BJ (cell line): ENCODE measurements at regions not wholly inside any gene's neighbourhood (a gene's known extent, or its start where the extent isn't known, plus 50 kb on each side); places are given as distances from the start of the nearest gene placed in this dataset.

ENCODE experiments used
- CTCF ChIA-PET: fragments of 350-600 bp; formaldehyde crosslinking; extraction: SDS; loops from one replicate; lab custom pipeline; 2021; ENCODE audit warnings: antibody characterized with exemption, inconsistent platforms; lab: Yijun Ruan, JAX
- POLR2A ChIA-PET: fragments of 300-600 bp; sonication (Branson Sonifier 250); formaldehyde crosslinking; extraction: SDS; loops from one replicate; lab custom pipeline; 2021; ENCODE audit warnings: antibody characterized with exemption; lab: Charles Lee
- DNase-seq: peaks from one replicate; pipeline ENCODE4 v3.0.0-alpha.2; 2011; ENCODE audit warnings: low read depth
- H3K27me3 ChIP-seq: 2 replicates; pipeline ENCODE4 v1.6.0; 2011; ENCODE audit warnings: low read length; ENCODE audit not compliant: control insufficient read depth, insufficient read depth
- H3K36me3 ChIP-seq: 2 replicates; pipeline ENCODE4 v1.5.1; 2011; ENCODE audit warnings: low read length; ENCODE audit not compliant: control insufficient read depth, insufficient read depth
- H3K4me3 ChIP-seq: 2 replicates; pipeline ENCODE4 v1.5.1; 2011; ENCODE audit warnings: low read depth, mild to moderate bottlenecking, control low read depth, low read length
- TF ChIP-seq, protein P1 (sequence below): IDR thresholded peaks from 2 replicates; pipeline ENCODE4 v1.5.1; 2011; ENCODE audit warnings: low read depth, mild to moderate bottlenecking, control low read depth, inconsistent platforms, low read length, moderate library complexity; ENCODE audit not compliant: insufficient read depth

DNA sequence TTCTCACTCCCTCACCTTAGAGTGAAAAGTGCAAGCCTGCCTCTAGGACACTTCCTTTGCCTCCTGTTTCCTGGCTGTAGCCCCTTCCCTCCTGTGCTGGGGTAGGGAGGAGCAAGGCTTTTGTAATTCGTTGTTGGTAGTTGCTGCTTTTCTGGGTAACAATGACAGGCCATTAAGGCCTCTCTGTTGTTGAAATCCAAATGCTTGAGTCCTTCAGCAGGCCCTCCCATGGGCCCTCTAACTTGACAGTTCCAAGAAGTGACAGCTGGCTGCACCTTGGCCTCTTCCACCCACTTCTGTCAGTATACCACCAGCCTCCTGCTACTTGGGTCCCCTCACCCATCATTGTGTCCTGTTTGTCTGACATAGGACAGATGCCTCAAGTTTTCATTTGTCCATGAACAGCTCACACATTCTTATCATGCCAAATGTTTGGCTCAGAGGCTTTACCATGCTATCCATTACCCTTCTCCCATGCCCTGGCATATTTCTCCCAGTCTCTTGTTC lies 103.7 kb upstream of the PDE3A start:
- ChIA-PET POLR2A (no interaction called here), CTCF (no interaction called here)
- Histone ChIP-seq H3K27me3 (no peaks in the 10 kb centered on the region), H3K4me3 (no peak overlapping the region), H3K36me3 (no peaks in the 10 kb centered on the region)
- DNase-seq = no peak
- TF ChIP-seq, protein P1, sequence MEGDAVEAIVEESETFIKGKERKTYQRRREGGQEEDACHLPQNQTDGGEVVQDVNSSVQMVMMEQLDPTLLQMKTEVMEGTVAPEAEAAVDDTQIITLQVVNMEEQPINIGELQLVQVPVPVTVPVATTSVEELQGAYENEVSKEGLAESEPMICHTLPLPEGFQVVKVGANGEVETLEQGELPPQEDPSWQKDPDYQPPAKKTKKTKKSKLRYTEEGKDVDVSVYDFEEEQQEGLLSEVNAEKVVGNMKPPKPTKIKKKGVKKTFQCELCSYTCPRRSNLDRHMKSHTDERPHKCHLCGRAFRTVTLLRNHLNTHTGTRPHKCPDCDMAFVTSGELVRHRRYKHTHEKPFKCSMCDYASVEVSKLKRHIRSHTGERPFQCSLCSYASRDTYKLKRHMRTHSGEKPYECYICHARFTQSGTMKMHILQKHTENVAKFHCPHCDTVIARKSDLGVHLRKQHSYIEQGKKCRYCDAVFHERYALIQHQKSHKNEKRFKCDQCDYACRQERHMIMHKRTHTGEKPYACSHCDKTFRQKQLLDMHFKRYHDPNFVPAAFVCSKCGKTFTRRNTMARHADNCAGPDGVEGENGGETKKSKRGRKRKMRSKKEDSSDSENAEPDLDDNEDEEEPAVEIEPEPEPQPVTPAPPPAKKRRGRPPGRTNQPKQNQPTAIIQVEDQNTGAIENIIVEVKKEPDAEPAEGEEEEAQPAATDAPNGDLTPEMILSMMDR = no peak

DNA sequence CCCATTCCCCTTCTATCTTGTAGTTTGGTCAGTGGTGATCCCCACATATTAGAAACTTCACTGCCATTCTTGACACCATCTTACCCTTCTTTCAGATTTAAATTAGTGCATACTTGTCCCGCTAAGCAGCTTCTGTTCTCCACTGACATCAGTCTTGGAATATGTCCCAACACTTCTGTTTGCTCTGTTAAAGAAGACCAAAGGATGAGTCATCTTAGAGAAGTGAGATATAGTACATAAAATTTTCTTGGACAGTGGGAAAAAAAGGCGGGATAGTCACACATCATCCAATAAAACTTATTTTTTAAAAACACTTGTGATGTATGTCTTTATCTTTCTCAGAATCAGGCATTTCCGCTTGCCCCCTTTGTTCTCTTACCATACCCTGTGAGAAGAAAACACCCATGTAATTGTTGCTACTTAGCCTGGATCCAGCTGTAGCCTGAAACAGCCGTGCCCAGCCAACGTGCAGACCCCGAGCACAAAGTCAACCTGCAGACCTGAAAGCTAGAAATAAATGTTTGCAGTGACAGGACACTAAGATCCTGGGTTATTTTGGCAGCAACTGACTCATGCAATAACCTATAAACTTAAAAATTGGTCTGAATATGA lies 100.1 kb upstream of the PDE3A start:
- Histone ChIP-seq H3K27me3 (no peaks in the 10 kb centered on the region), H3K4me3 (no peak overlapping the region), H3K36me3 (no peaks in the 10 kb centered on the region)
- ChIA-PET CTCF (no interaction called here), POLR2A (no interaction called here)
- no peak for DNase-seq
- TF ChIP-seq, protein P1 = no peak

DNA sequence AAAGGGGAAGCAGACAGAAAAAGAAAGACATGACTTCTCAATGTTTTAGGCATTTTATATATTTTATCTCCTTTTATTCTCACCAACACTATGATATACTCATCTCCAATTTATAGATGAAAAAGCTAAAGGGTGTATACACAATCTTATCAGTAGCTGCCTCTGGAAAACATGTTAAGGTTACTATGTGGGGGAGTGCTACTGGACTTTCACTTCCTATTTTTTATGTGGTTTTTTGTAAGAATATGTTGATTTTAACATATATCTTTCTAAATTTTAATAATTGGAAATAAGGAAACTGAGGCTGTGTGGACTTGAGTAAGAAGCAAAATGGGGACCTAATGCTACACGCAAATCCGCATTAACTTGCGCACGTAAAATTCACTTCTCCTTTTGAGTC lies 99.6 kb upstream of the PDE3A start:
- POLR2A ChIA-PET = no interaction called here
- TF ChIP-seq, protein P1 = no peak
- no peak for DNase-seq
- Histone ChIP-seq H3K27me3 (no peaks in the 10 kb centered on the region), H3K4me3 (no peak overlapping the region), H3K36me3 (no peaks in the 10 kb centered on the region)
- CTCF ChIA-PET = no interaction called here

DNA sequence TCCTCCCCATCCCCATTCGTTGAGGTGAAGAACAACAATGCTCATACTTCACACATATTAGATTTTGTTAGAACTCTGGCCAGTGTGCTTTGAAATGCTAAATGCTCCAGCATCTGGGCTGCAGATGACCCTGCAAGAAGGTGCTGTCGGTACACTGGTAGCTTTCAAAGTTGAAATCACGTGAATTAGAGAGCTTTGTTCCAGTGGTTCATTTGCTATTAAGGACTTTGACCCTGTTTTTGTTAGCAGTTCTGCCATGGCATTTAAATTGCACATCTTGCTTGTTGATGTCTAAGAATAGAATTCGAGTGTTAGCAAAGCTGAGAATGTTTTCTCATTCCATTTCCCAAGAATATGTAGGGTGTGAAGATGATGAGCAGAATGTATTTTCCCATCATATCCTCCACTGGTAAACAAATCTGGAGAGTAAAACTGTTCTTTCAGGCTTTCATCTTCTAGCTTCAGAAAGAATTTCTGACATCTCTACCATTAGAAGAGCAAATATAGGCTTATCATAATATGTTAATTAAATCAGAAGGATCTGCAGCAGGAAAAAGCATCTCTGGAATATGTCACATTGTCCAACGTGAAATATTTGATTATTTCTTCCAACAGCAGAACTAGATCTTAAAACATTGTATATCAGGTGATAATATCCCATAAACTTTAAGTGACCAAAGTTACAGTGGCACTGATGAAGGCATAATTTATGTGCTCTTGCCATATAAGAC lies 98.8 kb upstream of the PDE3A start:
- ChIA-PET POLR2A (no interaction called here), CTCF (no interaction called here)
- Histone ChIP-seq H3K36me3 (no peaks in the 10 kb centered on the region), H3K27me3 (no peaks in the 10 kb centered on the region), H3K4me3 (no peak overlapping the region)
- no peak for DNase-seq
- TF ChIP-seq, protein P1 = no peak

DNA sequence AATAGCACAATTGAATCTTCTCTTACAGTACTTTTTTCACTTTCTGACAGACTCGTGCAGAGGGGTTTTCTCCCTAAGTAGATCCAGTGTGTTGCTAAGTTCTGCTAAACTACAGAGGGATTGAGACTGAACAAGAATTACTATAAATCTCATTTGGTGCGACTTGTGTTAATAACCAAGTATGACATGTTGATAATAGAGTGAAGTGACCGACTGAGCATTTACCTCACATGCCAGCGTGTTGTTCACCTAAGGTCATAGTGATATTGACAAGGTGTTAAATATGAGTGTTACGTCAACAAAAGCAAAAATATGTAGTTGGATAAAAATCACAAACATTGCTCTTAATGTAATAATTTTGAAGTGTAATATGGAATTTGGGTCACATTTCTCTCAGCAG lies 97.8 kb upstream of the PDE3A start:
- no peaks in the 10 kb centered on the region for H3K36me3 ChIP-seq
- ChIA-PET POLR2A (no interaction called here), CTCF (no interaction called here)
- H3K4me3 ChIP-seq = no peak overlapping the region
- no peaks in the 10 kb centered on the region for H3K27me3 ChIP-seq
- no peak for DNase-seq
- TF ChIP-seq, protein P1 = no peak
